HG02840 (cell line): ENCODE measurements at regions not wholly inside any gene's neighbourhood (a gene's known extent, or its start where the extent isn't known, plus 50 kb on each side); places are given as distances from the start of the nearest gene placed in this dataset.

ENCODE experiments used
- ATAC-seq: cut with Tn5 transposase; IDR thresholded peaks from one replicate; pipeline ENCODE4 v1.9.1; 2021; ENCODE audit warnings: mild to moderate bottlenecking, moderate library complexity, moderate number of reproducible peaks; ENCODE audit not compliant: unreplicated experiment, low FRiP score

GRCh38 chr3:115571413-115571812 lies 51.9 kb upstream of the GAP43 start:
- ATAC-seq, result no peak
